ENCODE measurements at regions not wholly inside any gene's neighbourhood (a gene's known extent, or its start where the extent isn't known, plus 50 kb on each side); places are given as distances from the start of the nearest gene placed in this dataset.

DNA sequence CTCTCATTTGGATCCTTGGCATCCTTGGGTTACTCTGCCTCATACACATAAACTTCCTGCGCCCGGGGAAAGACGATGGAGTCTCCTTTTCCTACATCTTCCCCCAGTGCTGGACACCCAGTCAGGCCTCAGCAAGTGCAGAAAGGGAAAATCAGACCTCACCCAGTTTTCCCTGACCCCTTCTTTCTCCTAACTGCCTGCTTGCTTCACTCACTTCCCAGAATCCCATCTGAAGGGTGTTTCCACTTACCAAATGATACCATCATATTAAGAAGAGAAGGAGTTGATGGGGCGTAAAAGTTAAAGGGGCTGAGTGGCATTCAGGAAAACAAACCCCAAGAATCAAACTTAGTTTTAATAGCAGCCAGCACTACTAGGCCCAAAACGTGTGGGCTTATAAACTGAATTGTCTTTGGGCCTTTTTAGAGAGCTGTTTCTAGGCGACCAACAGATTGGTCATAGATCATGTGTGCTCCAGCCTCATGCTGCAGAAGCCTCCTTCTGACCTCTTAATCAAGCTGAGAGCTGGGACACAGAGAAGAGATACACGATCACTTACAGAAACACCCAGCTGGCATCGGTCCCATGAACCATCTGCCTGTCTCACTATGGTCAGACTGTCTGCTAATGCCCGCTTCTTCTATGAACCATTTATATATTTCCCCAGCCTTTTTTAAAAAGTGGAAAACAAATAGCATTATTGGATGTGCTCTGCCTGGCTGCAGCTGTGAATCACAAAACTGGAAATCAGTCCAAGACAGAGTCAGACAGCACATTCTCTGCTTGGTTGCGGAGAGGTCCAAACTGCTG is 165.7 kb upstream of the SLC14A2 start:
- DNase-seq, result no peak
- no peak overlapping the region for H3K9ac ChIP-seq (ENCODE audit: insufficient read depth, low read length, poor library complexity, severe bottlenecking)
- H3K36me3 ChIP-seq (replicated peaks in 1 of 2; ENCODE audit: control insufficient read depth in 1 of 2, insufficient read depth in 2 of 2, low read length in 2 of 2), result no peaks in the 10 kb centered on the region
- TF ChIP-seq, protein P1, sequence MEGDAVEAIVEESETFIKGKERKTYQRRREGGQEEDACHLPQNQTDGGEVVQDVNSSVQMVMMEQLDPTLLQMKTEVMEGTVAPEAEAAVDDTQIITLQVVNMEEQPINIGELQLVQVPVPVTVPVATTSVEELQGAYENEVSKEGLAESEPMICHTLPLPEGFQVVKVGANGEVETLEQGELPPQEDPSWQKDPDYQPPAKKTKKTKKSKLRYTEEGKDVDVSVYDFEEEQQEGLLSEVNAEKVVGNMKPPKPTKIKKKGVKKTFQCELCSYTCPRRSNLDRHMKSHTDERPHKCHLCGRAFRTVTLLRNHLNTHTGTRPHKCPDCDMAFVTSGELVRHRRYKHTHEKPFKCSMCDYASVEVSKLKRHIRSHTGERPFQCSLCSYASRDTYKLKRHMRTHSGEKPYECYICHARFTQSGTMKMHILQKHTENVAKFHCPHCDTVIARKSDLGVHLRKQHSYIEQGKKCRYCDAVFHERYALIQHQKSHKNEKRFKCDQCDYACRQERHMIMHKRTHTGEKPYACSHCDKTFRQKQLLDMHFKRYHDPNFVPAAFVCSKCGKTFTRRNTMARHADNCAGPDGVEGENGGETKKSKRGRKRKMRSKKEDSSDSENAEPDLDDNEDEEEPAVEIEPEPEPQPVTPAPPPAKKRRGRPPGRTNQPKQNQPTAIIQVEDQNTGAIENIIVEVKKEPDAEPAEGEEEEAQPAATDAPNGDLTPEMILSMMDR (IDR thresholded peaks at IDR 0.05), result no peak
- no peak overlapping the region for H3K27ac ChIP-seq (ENCODE audit: low read depth in 1 of 2, low read length in 2 of 2)
- no peaks in the 10 kb centered on the region for H3K9me3 Mint-ChIP-seq
- 100% methylated on average over 3 of the region's 10 CpGs for WGBS (ENCODE audit: insufficient coverage)
- H3K9me3 ChIP-seq (replicated peaks in 1 of 2; ENCODE audit: control insufficient read depth in 1 of 2, insufficient read depth in 1 of 2, low read length in 2 of 2), result no peaks in the 10 kb centered on the region
- no peak overlapping the region for H3K27ac Mint-ChIP-seq
- no peak overlapping the region for H3K4me2 ChIP-seq (replicated peaks; ENCODE audit: extremely low read depth, low read length, poor library complexity, severe bottlenecking)
- peaks cover 0 to 4% (median 3%) of the 10 kb centered on the region in 3 donors for H3K27me3 Mint-ChIP-seq (ENCODE audit: low read depth in 3 of 3)
- no peaks in the 10 kb centered on the region for H3K4me1 ChIP-seq (ENCODE audit: control insufficient read depth in 1 of 2, insufficient read depth in 2 of 2, low read length in 2 of 2)
- no peak overlapping the region for H2AFZ ChIP-seq (ENCODE audit: insufficient read depth, low read depth, low read length, poor library complexity, severe bottlenecking)
- peaks cover 2% of the 10 kb centered on the region for H3K4me1 Mint-ChIP-seq
- H3K27me3 ChIP-seq (ENCODE audit: control insufficient read depth in 2 of 2, insufficient read depth in 2 of 2, low read length in 2 of 2), result no peaks in the 10 kb centered on the region
- intact Hi-C loops (cut with micrococcal nuclease), result no loop called here
- H3K79me2 ChIP-seq (ENCODE audit: insufficient read depth, low read length), result no peaks in the 10 kb centered on the region
- H3K4me3 Mint-ChIP-seq, result no peak overlapping the region
- no peaks in the 10 kb centered on the region for H4K20me1 ChIP-seq (ENCODE audit: insufficient read depth, low read length)
- no peak overlapping the region for H3K4me3 ChIP-seq (replicated peaks in 1 of 3; ENCODE audit: low read depth in 2 of 3, low read length in 3 of 3)
- no peaks in the 10 kb centered on the region for H3K36me3 Mint-ChIP-seq

DNA sequence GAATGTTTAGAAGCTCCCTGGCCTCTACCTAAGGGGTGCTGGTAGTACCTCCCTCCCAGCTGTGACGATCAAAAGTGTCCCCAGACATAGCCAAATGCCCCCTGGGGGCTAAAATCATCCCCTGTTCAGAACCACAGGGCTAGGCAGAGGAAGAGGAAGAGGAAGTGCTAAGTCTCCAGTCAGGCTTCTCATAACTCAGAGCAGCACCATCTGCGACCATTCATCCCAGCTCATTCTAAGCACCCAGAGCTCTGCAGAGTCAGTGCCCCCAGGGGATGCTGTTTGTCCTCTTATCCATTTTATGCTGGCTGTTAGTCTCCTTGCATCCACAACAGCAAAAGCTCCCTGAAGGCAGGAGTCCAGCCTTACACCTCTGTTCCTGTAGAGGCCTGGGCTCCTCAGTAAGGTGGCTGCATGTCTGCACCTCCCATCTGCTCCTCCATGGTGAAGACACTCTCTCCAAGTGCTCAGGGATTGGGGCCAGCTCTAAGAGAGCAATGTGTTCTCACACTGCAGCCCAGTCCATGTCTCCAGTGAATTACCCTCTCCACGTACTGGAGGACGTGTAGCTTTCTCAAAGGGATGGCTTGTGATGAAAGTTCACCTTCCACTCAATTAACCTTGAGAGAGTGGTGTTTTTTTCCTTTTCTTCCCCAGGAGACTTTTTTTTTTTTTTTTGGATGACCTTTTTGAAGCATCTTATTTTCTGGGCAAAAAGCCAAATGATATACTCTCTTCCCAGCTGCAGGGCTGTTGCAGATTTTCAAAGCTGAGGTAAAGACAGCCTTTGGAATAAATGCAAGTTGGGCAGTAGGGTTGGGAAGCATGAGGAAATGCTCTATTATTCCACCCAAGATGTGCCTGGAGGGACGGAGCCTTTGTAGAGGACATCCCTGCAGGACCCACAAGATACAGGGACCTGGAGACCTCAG is 158.9 kb upstream of the SLC14A2 start:
- Mint-ChIP-seq H3K9me3 (no peaks in the 10 kb centered on the region), H3K27me3 (ENCODE audit: low read depth in 3 of 3) (peaks cover 1 to 4% (median 1%) of the 10 kb centered on the region in 3 donors), H3K36me3 (no peaks in the 10 kb centered on the region), H3K4me1 (peaks cover 5% of the 10 kb centered on the region), H3K27ac (peak overlapping the region in 1 of 7 donors; percentile 14), H3K4me3 (no peak overlapping the region)
- TF ChIP-seq, protein P1 (IDR thresholded peaks at IDR 0.05), result no peak
- no peak overlapping the region for H3K4me2 ChIP-seq (replicated peaks; ENCODE audit: extremely low read depth, low read length, poor library complexity, severe bottlenecking)
- H4K20me1 ChIP-seq (ENCODE audit: insufficient read depth, low read length), result no peaks in the 10 kb centered on the region
- H3K9ac ChIP-seq (ENCODE audit: insufficient read depth, low read length, poor library complexity, severe bottlenecking), result no peak overlapping the region
- H2AFZ ChIP-seq (ENCODE audit: insufficient read depth, low read depth, low read length, poor library complexity, severe bottlenecking), result no peak overlapping the region
- H3K27me3 ChIP-seq (ENCODE audit: control insufficient read depth in 2 of 2, insufficient read depth in 2 of 2, low read length in 2 of 2), result no peaks in the 10 kb centered on the region
- intact Hi-C loops (cut with micrococcal nuclease), result no loop called here
- no peaks in the 10 kb centered on the region for H3K9me3 ChIP-seq (replicated peaks in 1 of 2; ENCODE audit: control insufficient read depth in 1 of 2, insufficient read depth in 1 of 2, low read length in 2 of 2)
- H3K27ac ChIP-seq (ENCODE audit: low read depth in 1 of 2, low read length in 2 of 2), result no peak overlapping the region
- H3K79me2 ChIP-seq (ENCODE audit: insufficient read depth, low read length), result no peaks in the 10 kb centered on the region
- no peaks in the 10 kb centered on the region for H3K4me1 ChIP-seq (ENCODE audit: control insufficient read depth in 1 of 2, insufficient read depth in 2 of 2, low read length in 2 of 2)
- 0% methylated on average over 1 of the region's 5 CpGs for WGBS (ENCODE audit: insufficient coverage)
- no peaks in the 10 kb centered on the region for H3K36me3 ChIP-seq (replicated peaks in 1 of 2; ENCODE audit: control insufficient read depth in 1 of 2, insufficient read depth in 2 of 2, low read length in 2 of 2)
- no peak overlapping the region for H3K4me3 ChIP-seq (replicated peaks in 1 of 3; ENCODE audit: low read depth in 2 of 3, low read length in 3 of 3)
- DNase-seq, result peak in 1 of 3 donors; percentile 0
